IPS-18c (cell line): ENCODE measurements at regions not wholly inside any gene's neighbourhood (a gene's known extent, or its start where the extent isn't known, plus 50 kb on each side); places are given as distances from the start of the nearest gene placed in this dataset.

Source experiments
- H3K4me3 ChIP-seq: 2 replicates; pipeline ENCODE4 v1.7.0; 2013; ENCODE audit warnings: low read depth, mild to moderate bottlenecking, low read length, moderate library complexity; ENCODE audit not compliant: insufficient read depth
- H3K9me3 ChIP-seq: one replicate; pipeline ENCODE4 v1.6.1; 2013; ENCODE audit warnings: mild to moderate bottlenecking, low read length, moderate library complexity; ENCODE audit not compliant: control insufficient read depth, insufficient read depth

GRCh38 chr16:85162478-85163277, 50.4 kb upstream of the CIBAR2 start:
- Histone ChIP-seq H3K9me3 (no peaks in the 10 kb centered on the region), H3K4me3 (no peak overlapping the region)

GRCh38 chr16:85163278-85164112, 51.2 kb upstream of the CIBAR2 start:
- Histone ChIP-seq H3K9me3 (no peaks in the 10 kb centered on the region), H3K4me3 (no peak overlapping the region)

GRCh38 chr16:85164431-85164830, 52.2 kb upstream of the CIBAR2 start:
- Histone ChIP-seq H3K4me3 (no peak overlapping the region), H3K9me3 (no peaks in the 10 kb centered on the region)

GRCh38 chr16:85164838-85165516, 52.7 kb upstream of the CIBAR2 start:
- Histone ChIP-seq H3K9me3 (no peaks in the 10 kb centered on the region), H3K4me3 (no peak overlapping the region)

GRCh38 chr16:85165781-85166180, 53.5 kb upstream of the CIBAR2 start:
- no peak overlapping the region for H3K4me3 ChIP-seq
- no peaks in the 10 kb centered on the region for H3K9me3 ChIP-seq

- Histone ChIP-seq H3K9me3 (no peaks in the 10 kb centered on the region), H3K4me3 (no peak overlapping the region)
Measured at GRCh38 chr16:85166281-85166680, 54.0 kb upstream of the CIBAR2 start.

- Histone ChIP-seq H3K4me3 (no peak overlapping the region), H3K9me3 (no peaks in the 10 kb centered on the region)
Measured at GRCh38 chr16:85166699-85167588, 54.7 kb upstream of the CIBAR2 start.

- peak overlapping the region; percentile 44 for H3K4me3 ChIP-seq
- no peaks in the 10 kb centered on the region for H3K9me3 ChIP-seq
Measured at GRCh38 chr16:85167589-85168537, 55.6 kb upstream of the CIBAR2 start.

GRCh38 chr16:85168732-85169256, 56.5 kb upstream of the CIBAR2 start:
- H3K9me3 ChIP-seq, result no peaks in the 10 kb centered on the region
- H3K4me3 ChIP-seq, result peak overlapping the region; percentile 44

- no peaks in the 10 kb centered on the region for H3K9me3 ChIP-seq
- peak overlapping the region; percentile 44 for H3K4me3 ChIP-seq
Measured at GRCh38 chr16:85169333-85170065, 57.2 kb upstream of the CIBAR2 start.

GRCh38 chr16:85170066-85170491, 57.8 kb upstream of the CIBAR2 start:
- H3K9me3 ChIP-seq, result no peaks in the 10 kb centered on the region
- peak overlapping the region; percentile 44 for H3K4me3 ChIP-seq

- Histone ChIP-seq H3K9me3 (no peaks in the 10 kb centered on the region), H3K4me3 (no peak overlapping the region)
Measured at GRCh38 chr16:85170590-85171003, 58.3 kb upstream of the CIBAR2 start.

GRCh38 chr16:85171004-85171758, 58.9 kb upstream of the CIBAR2 start:
- H3K9me3 ChIP-seq, result no peaks in the 10 kb centered on the region
- H3K4me3 ChIP-seq, result no peak overlapping the region; the same call in 1 of the 2 replicates

GRCh38 chr16:85171759-85172454, 59.6 kb upstream of the CIBAR2 start:
- H3K9me3 ChIP-seq, result no peaks in the 10 kb centered on the region
- H3K4me3 ChIP-seq, result no peak overlapping the region; the same call in 1 of the 2 replicates
